ENCODE measurements at regions not wholly inside any gene's neighbourhood (a gene's known extent, or its start where the extent isn't known, plus 50 kb on each side); places are given as distances from the start of the nearest gene placed in this dataset.
"Not testable (repeated sequence)": the region's sequence is repeated elsewhere in the genome, so short reads cannot be mapped to it uniquely, and the experiment has no call there.

DNA sequence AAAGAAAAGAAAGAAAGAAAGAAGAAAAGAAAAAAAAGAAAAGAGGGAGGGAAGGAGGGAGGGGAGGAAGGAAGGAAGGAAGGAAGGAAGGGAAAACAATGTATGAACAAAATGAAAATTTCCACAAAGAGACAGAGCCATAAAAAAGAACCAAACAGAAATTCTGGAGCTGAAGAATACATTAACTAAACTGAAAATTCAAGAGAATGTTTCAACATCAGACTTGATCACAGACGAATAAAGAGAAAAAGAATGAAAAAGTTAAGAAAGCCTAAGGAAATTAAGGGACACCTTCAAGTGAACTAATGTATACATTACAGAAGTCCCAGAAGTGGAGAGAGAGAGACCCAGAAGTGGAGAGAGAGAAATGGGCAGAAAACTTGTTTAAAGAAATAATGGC lies 60.9 kb upstream of the RAB6C start:
- no peak for DNase-seq

DNA sequence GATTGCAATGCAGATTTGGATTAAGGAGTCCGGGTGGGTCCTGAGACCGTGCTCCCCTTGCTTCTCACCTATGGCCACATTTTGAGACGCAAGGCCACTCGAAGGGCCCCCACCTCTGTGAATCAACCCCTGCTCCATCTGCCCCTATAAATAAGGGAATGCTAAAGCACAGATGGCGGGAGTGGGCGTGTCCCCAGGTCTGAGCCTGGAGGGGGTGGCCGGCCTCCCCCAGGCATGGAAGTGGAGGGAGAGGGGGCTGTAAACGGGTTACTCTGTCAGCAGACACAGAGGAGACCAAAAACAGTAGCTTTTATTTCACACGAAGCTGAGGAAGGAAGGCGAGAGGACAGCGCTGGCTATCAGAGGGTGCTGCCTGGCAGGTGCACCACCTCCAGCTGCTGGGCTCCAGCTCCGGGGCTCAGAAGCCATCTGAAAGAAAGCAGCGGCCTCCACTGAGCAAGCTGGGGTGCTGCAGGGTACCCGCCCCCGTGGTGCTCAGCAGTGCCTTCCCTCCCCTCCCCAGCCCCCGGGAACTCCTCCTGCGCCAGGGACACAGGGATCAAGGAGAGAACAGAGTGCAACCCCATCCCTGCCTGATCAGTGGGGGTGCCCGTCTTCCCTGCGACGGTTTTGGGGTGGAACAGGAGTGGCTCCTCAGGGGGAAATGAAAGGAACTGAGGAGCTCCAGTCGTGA lies 56.7 kb upstream of the RAB6C start:
- no peak for DNase-seq

DNA sequence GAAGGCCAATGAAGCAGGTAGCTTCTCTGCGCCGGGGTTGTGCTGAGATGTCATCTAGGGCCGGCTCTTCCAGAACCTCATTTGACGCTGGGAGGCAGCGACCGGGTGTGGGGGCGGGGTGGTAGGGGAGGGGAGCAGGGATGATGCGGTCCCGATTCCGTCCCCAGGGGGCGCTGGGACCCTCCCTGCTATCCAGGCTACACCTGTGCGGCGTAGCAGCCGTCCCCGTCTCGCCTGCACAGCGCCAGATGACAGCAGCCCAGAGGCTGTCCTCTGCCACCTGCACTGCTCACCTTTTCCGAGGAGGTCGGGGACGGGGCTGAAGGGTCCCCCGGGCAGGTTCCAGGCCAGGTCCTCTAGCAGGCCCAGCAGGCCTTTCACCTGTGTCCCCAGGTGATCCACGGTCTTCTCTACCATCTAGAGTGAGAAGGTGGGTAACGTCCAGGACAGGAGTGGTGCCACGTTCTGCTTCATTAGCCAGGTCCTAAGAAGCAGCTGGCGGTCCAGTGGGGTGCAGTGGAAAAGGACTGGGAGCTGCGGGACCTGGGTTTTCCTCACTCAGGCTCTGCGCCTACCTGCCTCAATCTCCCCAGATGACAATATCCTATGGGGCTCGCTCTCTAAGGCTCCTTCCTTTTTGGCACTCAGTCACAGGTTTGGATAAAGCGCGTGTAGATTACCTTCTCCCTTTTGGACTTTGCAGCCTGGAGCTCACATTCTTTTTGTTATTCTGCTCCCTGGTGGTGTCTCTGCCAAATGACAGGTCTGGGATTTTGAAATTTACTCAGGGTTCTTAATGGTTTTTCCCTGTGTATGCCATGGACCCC lies 56.0 kb upstream of the RAB6C start:
- DNase-seq = peak; percentile 67

DNA sequence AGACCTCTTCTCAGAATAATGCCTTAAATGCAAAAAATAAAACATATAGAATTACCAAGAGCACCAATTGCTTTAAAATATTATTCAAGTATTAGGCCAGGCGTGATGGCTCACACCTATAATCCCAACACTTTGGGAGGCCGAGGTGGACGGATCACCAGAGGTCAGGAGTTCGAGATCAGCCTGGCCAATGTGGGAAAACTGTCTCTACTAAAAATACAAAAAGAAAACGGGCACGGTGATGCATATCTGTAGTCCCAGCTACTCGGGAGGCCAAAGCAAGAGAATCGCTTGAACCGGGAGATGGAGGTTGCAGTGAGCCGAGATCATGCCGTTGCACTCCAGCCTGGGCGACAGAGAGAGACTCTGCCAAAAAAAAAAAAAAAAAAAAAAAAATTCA lies 55.4 kb upstream of the RAB6C start:
- not testable (repeated sequence) for DNase-seq

DNA sequence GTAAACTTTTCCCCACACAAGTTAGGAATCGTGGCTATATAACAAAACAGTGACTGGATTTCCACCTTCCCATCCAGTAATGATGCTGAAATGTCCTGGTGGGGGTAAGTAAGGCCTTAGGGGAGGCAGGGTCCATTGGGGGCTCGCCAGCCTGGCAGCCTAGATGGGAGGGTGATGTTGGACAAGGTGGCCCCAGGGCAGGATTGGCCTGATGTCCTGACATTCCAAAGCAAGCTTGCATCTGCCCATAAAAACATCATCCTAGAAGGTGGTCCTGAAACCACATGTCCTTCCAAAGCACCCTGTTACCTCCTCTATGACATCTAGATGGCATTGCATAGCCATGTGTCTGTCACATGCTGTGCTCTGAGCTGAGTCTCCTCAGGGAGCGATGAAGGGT lies 54.1 kb upstream of the RAB6C start:
- no peak for DNase-seq

DNA sequence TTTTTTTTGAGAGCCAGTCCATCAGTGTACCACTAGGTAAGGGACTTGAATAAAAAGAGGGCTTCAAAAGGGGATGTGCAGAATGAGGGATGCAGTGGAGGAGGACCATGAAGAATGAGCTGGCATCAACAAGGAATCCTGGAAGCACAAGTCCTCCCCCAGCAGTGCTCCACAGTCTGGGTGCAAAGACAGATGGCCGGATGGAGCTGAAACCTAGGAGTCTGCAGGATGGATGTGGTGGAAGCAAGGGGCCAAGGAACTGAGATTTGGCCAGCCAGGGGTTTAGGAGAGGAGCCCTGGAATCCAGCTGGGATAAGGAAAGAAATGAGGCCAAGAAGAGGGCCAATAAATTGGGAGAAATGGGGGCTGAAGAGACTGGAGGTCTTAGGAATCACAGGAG lies 51.8 kb upstream of the RAB6C start:
- no peak for DNase-seq

- DNase-seq = no peak
These were observed 49.9 kb upstream of the RAB6C start for GRCh38 chr2:129929321-129930290.

All from left kidney (tissue), 1 donor.